CD14-positive monocyte (primary cell): ENCODE measurements at regions not wholly inside any gene's neighbourhood (a gene's known extent, or its start where the extent isn't known, plus 50 kb on each side); places are given as distances from the start of the nearest gene placed in this dataset.
"Not testable (repeated sequence)": the region's sequence is repeated elsewhere in the genome, so short reads cannot be mapped to it uniquely, and the experiment has no call there.

ENCODE experiments used
- DNase-seq, 3 donors: peaks; one replicate each; pipeline ENCODE4 v3.0.0-alpha.2; 2011 to 2022
- H2AFZ ChIP-seq: 2 replicates; pipeline ENCODE4 v1.6.0; 2012; ENCODE audit warnings: mild to moderate bottlenecking, low read depth, low read length, inconsistent platforms; ENCODE audit not compliant: insufficient read depth, poor library complexity, severe bottlenecking
- H3K27ac ChIP-seq, 2 donors: 1 replicate in 1 of 2; 2 replicates in 1 of 2; pipeline ENCODE4 v1.5.1; 2012 to 2013; ENCODE audit warnings: low read length in 2 of 2, control low read depth in 1 of 2, inconsistent platforms in 1 of 2, low read depth in 1 of 2, mild to moderate bottlenecking in 1 of 2
- H3K27me3 ChIP-seq, 2 donors: one replicate each; pipeline versions ENCODE4 v1.6.0 to v1.6.1; 2011 to 2013; ENCODE audit warnings: low read length in 2 of 2; ENCODE audit not compliant: control insufficient read depth in 2 of 2, insufficient read depth in 2 of 2
- H3K36me3 ChIP-seq, 2 donors: replicated peaks in 1 of 2; 1 replicate in 1 of 2; 2 replicates in 1 of 2; pipeline versions ENCODE4 v1.5.1 to v1.6.1; 2012 to 2013; ENCODE audit warnings: low read length in 2 of 2, control low read depth in 1 of 2, inconsistent platforms in 1 of 2, mild to moderate bottlenecking in 1 of 2; ENCODE audit not compliant: insufficient read depth in 2 of 2, control insufficient read depth in 1 of 2
- H3K4me1 ChIP-seq, 2 donors: 1 replicate in 1 of 2; 2 replicates in 1 of 2; pipeline versions ENCODE4 v1.5.1 to v1.6.1; 2012 to 2013; ENCODE audit warnings: low read length in 2 of 2, control low read depth in 1 of 2, inconsistent platforms in 1 of 2, mild to moderate bottlenecking in 1 of 2, moderate library complexity in 1 of 2; ENCODE audit not compliant: insufficient read depth in 2 of 2, control insufficient read depth in 1 of 2
- H3K4me2 ChIP-seq: replicated peaks from 2 replicates; pipeline ENCODE3; 2012; ENCODE audit warnings: low read length, moderate library complexity, mild to moderate bottlenecking; ENCODE audit not compliant: poor library complexity, severe bottlenecking; ENCODE audit errors: extremely low read depth
- H3K4me3 ChIP-seq, 3 experiments: fragments of 200-600 bp in 1 of 3; sonication (generic) in 1 of 3; replicated peaks in 1 of 3; 1 replicate in 2 of 3; 2 replicates in 1 of 3; pipeline ENCODE4 v1.5.1; 2011 to 2013; ENCODE audit warnings: low read length in 3 of 3, mild to moderate bottlenecking in 3 of 3, control low read depth in 2 of 3, low read depth in 2 of 3, inconsistent platforms in 1 of 3, moderate library complexity in 1 of 3
- H3K79me2 ChIP-seq: 2 replicates; pipeline ENCODE4 v1.6.0; 2012; ENCODE audit warnings: mild to moderate bottlenecking, control low read depth, inconsistent platforms, low read length, moderate library complexity; ENCODE audit not compliant: insufficient read depth
- H3K9ac ChIP-seq: 2 replicates; pipeline ENCODE4 v1.6.0; 2017; ENCODE audit warnings: low read length, mild to moderate bottlenecking; ENCODE audit not compliant: insufficient read depth, poor library complexity, severe bottlenecking
- H3K9me3 ChIP-seq, 2 donors: replicated peaks in 1 of 2; 1 replicate in 1 of 2; 2 replicates in 1 of 2; pipeline versions ENCODE4 v1.5.1 to v1.6.1; 2012 to 2013; ENCODE audit warnings: low read length in 2 of 2, control low read depth in 1 of 2; ENCODE audit not compliant: control insufficient read depth in 1 of 2, insufficient read depth in 1 of 2
- H4K20me1 ChIP-seq: 2 replicates; pipeline ENCODE4 v1.6.0; 2012; ENCODE audit warnings: mild to moderate bottlenecking, low read length, control low read depth, moderate library complexity; ENCODE audit not compliant: insufficient read depth
- H3K27ac Mint-ChIP-seq, 7 donors: one replicate each; pipeline ENCODE4 v1.8.0; 2020; ENCODE audit warnings: mild to moderate bottlenecking in 7 of 7, mixed read lengths in 7 of 7, moderate library complexity in 6 of 7, inconsistent platforms in 2 of 7
- H3K27me3 Mint-ChIP-seq, 3 donors: one replicate each; pipeline ENCODE4 v1.8.0; 2021 to 2022; ENCODE audit warnings: low read depth in 3 of 3, mild to moderate bottlenecking in 3 of 3, mixed read lengths in 3 of 3, moderate library complexity in 3 of 3, inconsistent platforms in 1 of 3
- H3K36me3 Mint-ChIP-seq, 2 donors: one replicate each; pipeline ENCODE4 v1.8.0; 2020; ENCODE audit warnings: mixed read lengths in 2 of 2, inconsistent platforms in 1 of 2, mild to moderate bottlenecking in 1 of 2
- H3K4me1 Mint-ChIP-seq: one replicate; pipeline ENCODE4 v1.8.0; 2020; ENCODE audit warnings: mild to moderate bottlenecking, mixed read lengths
- H3K4me3 Mint-ChIP-seq, 2 donors: one replicate each; pipeline ENCODE4 v1.8.0; 2020; ENCODE audit warnings: mild to moderate bottlenecking in 2 of 2, mixed read lengths in 2 of 2, moderate library complexity in 1 of 2
- H3K9me3 Mint-ChIP-seq, 7 donors: one replicate each; pipeline ENCODE4 v1.8.0; 2020 to 2022; ENCODE audit warnings: mixed read lengths in 7 of 7, mild to moderate bottlenecking in 6 of 7, moderate library complexity in 6 of 7, inconsistent platforms in 2 of 7
- CTCF ChIP-seq: fragments of 200-600 bp; IDR thresholded peaks from one replicate; pipeline ENCODE4 v1.8.0; 2022; ENCODE audit warnings: antibody characterized with exemption, mild to moderate bottlenecking
- WGBS: methylation state at CpG from one replicate; pipeline ENCODE4 v1.1.5; 2013; ENCODE audit warnings: missing lambda C conversion rate; ENCODE audit not compliant: insufficient coverage; 5-methylcytosine and 5-hydroxymethylcytosine counted together
- intact Hi-C, 2 donors: fragments of 100-400 bp; cut with micrococcal nuclease; formaldehyde crosslinking; loops; one replicate each; pipeline versions ENCODE4 v1.15.0 to v1.15.1; 2023

GRCh38 chr1:30551603-30552002, 171.8 kb downstream of the MATN1 start:
- no peak overlapping the region for H3K9ac ChIP-seq
- H3K4me2 ChIP-seq: no peak overlapping the region
- H4K20me1 ChIP-seq: no peaks in the 10 kb centered on the region
- no peak overlapping the region for H3K27ac ChIP-seq
- peaks cover 0 to 8% (median 4%) of the 10 kb centered on the region in 7 donors for H3K9me3 Mint-ChIP-seq
- TF ChIP-seq CTCF: no peak
- H3K4me3 Mint-ChIP-seq: no peak overlapping the region
- no peak overlapping the region for H3K4me3 ChIP-seq
- no peak for DNase-seq
- H3K27me3 Mint-ChIP-seq: peaks cover 2 to 9% (median 3%) of the 10 kb centered on the region in 3 donors
- no peaks in the 10 kb centered on the region for H3K79me2 ChIP-seq
- no peak overlapping the region for H3K27ac Mint-ChIP-seq
- no peaks in the 10 kb centered on the region for H3K36me3 ChIP-seq
- 74% methylated on average over 8 of the region's 8 CpGs for WGBS
- H2AFZ ChIP-seq: no peak overlapping the region
- H3K4me1 ChIP-seq: no peaks in the 10 kb centered on the region
- H3K4me1 Mint-ChIP-seq: no peaks in the 10 kb centered on the region
- H3K27me3 ChIP-seq: no peaks in the 10 kb centered on the region
- peaks cover 4 to 10% of the 10 kb centered on the region in 2 donors for H3K9me3 ChIP-seq
- H3K36me3 Mint-ChIP-seq: no peaks in the 10 kb centered on the region
- intact Hi-C loops: no loop called here

- no peaks in the 10 kb centered on the region for H3K27me3 ChIP-seq
- H3K4me1 Mint-ChIP-seq: no peaks in the 10 kb centered on the region
- H3K4me1 ChIP-seq: no peaks in the 10 kb centered on the region
- H3K79me2 ChIP-seq: no peaks in the 10 kb centered on the region
- no peak overlapping the region for H3K4me2 ChIP-seq
- no peak for TF ChIP-seq CTCF
- 84% methylated on average over 11 of the region's 11 CpGs for WGBS
- no peak overlapping the region for H3K4me3 Mint-ChIP-seq
- peaks cover 3 to 12% (median 5%) of the 10 kb centered on the region in 3 donors for H3K27me3 Mint-ChIP-seq
- no peaks in the 10 kb centered on the region for H4K20me1 ChIP-seq
- peaks cover 4 to 10% of the 10 kb centered on the region in 2 donors for H3K9me3 ChIP-seq
- intact Hi-C loops: no loop called here
- H3K27ac Mint-ChIP-seq: no peak overlapping the region
- no peaks in the 10 kb centered on the region for H3K36me3 Mint-ChIP-seq
- H2AFZ ChIP-seq: no peak overlapping the region
- H3K9me3 Mint-ChIP-seq: peaks cover 0 to 8% (median 4%) of the 10 kb centered on the region in 7 donors
- H3K27ac ChIP-seq: no peak overlapping the region
- no peak overlapping the region for H3K9ac ChIP-seq
- DNase-seq: no peak
- H3K36me3 ChIP-seq: no peaks in the 10 kb centered on the region
- no peak overlapping the region for H3K4me3 ChIP-seq
Measured at GRCh38 chr1:30550365-30551220, 172.8 kb downstream of the MATN1 start.

GRCh38 chr1:30549872-30550271, 173.5 kb downstream of the MATN1 start:
- H3K4me1 ChIP-seq, H3K9me3 Mint-ChIP-seq, H3K4me3 Mint-ChIP-seq, H3K27me3 ChIP-seq, H3K36me3 Mint-ChIP-seq, H2AFZ ChIP-seq, H3K9ac ChIP-seq, DNase-seq, H3K79me2 ChIP-seq, H3K9me3 ChIP-seq, H3K4me1 Mint-ChIP-seq, H4K20me1 ChIP-seq, H3K4me3 ChIP-seq, intact Hi-C loops, H3K27ac Mint-ChIP-seq, H3K36me3 ChIP-seq, H3K27ac ChIP-seq, H3K4me2 ChIP-seq: not testable (repeated sequence)
- H3K27me3 Mint-ChIP-seq: peaks cover 3 to 12% (median 5%) of the 10 kb centered on the region in 3 donors
- no CpG with 5 or more reads among the region's 1 CpG for WGBS
